ENCODE measurements at regions not wholly inside any gene's neighbourhood (a gene's known extent, or its start where the extent isn't known, plus 50 kb on each side); places are given as distances from the start of the nearest gene placed in this dataset.

- DNase-seq, result no peak
Observed at GRCh38 chr7:110609336-110609735, 481.6 kb upstream of the LRRN3 start.

- DNase-seq, result no peak
Observed at GRCh38 chr7:110612680-110613079, 478.2 kb upstream of the LRRN3 start.

All from activated CD4-positive, alpha-beta T cell treated with anti-CD3 and anti-CD28 coated beads, Interleukin-2, amount 50 U/mL, for 48 hours (primary cell).